ENCODE measurements at regions not wholly inside any gene's neighbourhood (a gene's known extent, or its start where the extent isn't known, plus 50 kb on each side); places are given as distances from the start of the nearest gene placed in this dataset.

DNA sequence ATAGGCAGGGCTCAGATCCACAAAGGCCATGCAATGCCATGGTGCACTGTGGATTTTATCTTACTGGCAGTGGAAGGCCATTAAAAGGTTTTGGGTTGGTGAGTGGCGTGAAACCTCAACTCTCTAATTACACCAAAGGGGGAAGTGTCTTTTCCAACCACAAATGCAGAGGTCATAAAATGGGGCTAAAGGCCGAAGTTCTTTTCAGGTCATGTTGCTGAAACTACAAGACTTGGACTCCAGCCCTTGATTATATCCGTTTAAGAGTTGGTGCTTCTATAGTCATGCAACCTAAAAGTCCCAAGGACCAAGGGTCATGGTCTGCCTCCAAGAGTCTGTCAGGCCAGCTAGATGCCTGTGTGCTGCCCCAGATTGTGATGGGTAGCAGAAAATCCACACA is 434.3 kb downstream of the RAB38 start:
- intact Hi-C loops (cut with micrococcal nuclease), result loop anchor here (1.0 kb wide), 1 partner anchor 15 kb away; no protein-coding TSS in a partner anchor
- ChIA-PET CTCF (interaction anchor here (1.3 kb wide), 1 partner anchor 18 kb away, joined by 7 read pairs; no protein-coding TSS in a partner anchor), POLR2A (no interaction called here)
- H3K4me3 Mint-ChIP-seq (ENCODE audit: unreplicated experiment), result no peak overlapping the region
- H3K9me3 Mint-ChIP-seq (ENCODE audit: unreplicated experiment), result no peaks in the 10 kb centered on the region
- no peak overlapping the region for H3K27ac Mint-ChIP-seq (ENCODE audit: low read depth, unreplicated experiment)
- TF ChIP-seq, protein P1, sequence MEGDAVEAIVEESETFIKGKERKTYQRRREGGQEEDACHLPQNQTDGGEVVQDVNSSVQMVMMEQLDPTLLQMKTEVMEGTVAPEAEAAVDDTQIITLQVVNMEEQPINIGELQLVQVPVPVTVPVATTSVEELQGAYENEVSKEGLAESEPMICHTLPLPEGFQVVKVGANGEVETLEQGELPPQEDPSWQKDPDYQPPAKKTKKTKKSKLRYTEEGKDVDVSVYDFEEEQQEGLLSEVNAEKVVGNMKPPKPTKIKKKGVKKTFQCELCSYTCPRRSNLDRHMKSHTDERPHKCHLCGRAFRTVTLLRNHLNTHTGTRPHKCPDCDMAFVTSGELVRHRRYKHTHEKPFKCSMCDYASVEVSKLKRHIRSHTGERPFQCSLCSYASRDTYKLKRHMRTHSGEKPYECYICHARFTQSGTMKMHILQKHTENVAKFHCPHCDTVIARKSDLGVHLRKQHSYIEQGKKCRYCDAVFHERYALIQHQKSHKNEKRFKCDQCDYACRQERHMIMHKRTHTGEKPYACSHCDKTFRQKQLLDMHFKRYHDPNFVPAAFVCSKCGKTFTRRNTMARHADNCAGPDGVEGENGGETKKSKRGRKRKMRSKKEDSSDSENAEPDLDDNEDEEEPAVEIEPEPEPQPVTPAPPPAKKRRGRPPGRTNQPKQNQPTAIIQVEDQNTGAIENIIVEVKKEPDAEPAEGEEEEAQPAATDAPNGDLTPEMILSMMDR (IDR thresholded peaks at IDR 0.05; ENCODE audit: unreplicated experiment), result no peak
- no TSS peak for BruUV-seq (replicated peaks)
- no peaks in the 10 kb centered on the region for H3K4me1 Mint-ChIP-seq (ENCODE audit: insufficient read depth, unreplicated experiment)
- no peaks in the 10 kb centered on the region for H3K36me3 Mint-ChIP-seq (ENCODE audit: insufficient read depth, unreplicated experiment)
- H3K27me3 Mint-ChIP-seq (ENCODE audit: insufficient read depth, unreplicated experiment), result peaks cover 17% of the 10 kb centered on the region
- no peak for DNase-seq (ENCODE audit: unreplicated experiment)

DNA sequence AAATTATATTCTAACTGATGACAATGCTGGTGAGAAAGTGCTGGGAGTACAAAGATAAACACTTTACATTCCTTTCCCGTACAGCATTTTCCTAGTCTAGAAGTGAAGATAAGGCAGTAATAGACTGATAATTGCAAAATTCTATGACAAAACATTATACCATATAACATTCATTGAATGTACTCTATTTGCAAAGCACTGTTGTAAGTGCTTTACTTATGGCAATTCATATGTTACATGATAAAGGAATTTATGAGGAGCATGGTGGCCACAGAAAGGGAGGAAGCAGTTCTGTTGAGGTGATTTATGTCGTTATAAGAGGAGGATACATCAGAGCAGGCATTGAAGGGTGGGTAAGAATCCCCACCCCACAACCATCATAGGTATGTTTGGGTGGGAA is 434.8 kb downstream of the RAB38 start:
- TF ChIP-seq, protein P1 (IDR thresholded peaks at IDR 0.05; ENCODE audit: unreplicated experiment), result no peak
- DNase-seq (ENCODE audit: unreplicated experiment), result no peak
- no TSS peak for BruUV-seq (replicated peaks)
- Mint-ChIP-seq H3K27ac (ENCODE audit: low read depth, unreplicated experiment) (no peak overlapping the region), H3K9me3 (ENCODE audit: unreplicated experiment) (no peaks in the 10 kb centered on the region), H3K4me3 (ENCODE audit: unreplicated experiment) (no peak overlapping the region), H3K4me1 (ENCODE audit: insufficient read depth, unreplicated experiment) (no peaks in the 10 kb centered on the region), H3K36me3 (ENCODE audit: insufficient read depth, unreplicated experiment) (no peaks in the 10 kb centered on the region), H3K27me3 (ENCODE audit: insufficient read depth, unreplicated experiment) (peaks cover 17% of the 10 kb centered on the region)
- ChIA-PET POLR2A (no interaction called here), CTCF (interaction anchor here (0.8 kb wide), 1 partner anchor 20 kb away, joined by 5 read pairs; no protein-coding TSS in a partner anchor)
- intact Hi-C loops (cut with micrococcal nuclease), result no loop called here

DNA sequence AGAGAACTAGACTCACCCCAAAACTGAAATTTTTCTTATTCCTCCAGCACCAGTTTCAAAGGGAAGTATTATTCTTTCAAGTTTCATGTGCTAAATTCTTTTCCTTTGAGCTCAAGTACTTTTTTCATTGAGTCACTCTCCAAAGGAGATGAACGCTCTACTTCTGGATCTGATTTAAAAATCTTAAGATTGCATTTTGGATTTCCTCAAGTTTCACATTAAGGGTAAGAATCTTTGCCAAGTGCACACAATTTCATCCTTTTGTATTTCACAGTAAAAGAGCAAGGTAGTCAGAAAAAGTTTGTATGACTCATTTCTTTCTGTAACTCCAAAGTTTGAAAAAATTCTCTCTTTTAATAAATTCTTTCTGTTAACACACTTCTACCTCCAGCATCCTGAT is 435.5 kb downstream of the RAB38 start:
- Mint-ChIP-seq H3K36me3 (ENCODE audit: insufficient read depth, unreplicated experiment) (no peaks in the 10 kb centered on the region), H3K27ac (ENCODE audit: low read depth, unreplicated experiment) (no peak overlapping the region), H3K9me3 (ENCODE audit: unreplicated experiment) (no peaks in the 10 kb centered on the region), H3K27me3 (ENCODE audit: insufficient read depth, unreplicated experiment) (peaks cover 20% of the 10 kb centered on the region), H3K4me3 (ENCODE audit: unreplicated experiment) (no peak overlapping the region), H3K4me1 (ENCODE audit: insufficient read depth, unreplicated experiment) (no peaks in the 10 kb centered on the region)
- intact Hi-C loops (cut with micrococcal nuclease), result no loop called here
- ChIA-PET POLR2A (no interaction called here), CTCF (interaction anchor here (0.6 to 0.8 kb wide), 2 partner anchors 17 to 19 kb away, joined by 3 to 5 read pairs; no protein-coding TSS in a partner anchor)
- TF ChIP-seq, protein P1 (IDR thresholded peaks at IDR 0.05; ENCODE audit: unreplicated experiment), result no peak
- DNase-seq (ENCODE audit: unreplicated experiment), result no peak
- no TSS peak for BruUV-seq (replicated peaks)

DNA sequence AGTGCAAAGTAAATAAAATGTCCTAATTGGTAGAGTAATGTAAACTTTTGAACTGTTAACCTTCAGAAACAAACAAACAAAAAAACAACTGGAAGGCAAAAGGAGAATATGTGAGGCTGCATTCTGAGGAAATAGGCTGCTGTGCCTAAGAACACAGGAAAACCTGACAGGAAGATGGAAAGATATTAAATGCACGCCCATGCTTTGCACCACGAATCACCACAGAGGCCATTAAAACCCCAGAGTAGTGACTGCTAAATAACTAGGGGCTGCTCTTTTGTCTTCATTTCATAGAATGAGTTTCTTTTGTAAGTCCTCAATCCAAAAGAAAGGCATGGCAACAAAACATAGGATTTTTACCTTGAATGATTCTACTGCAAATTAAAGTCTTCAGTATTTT is 436.0 kb downstream of the RAB38 start:
- no peaks in the 10 kb centered on the region for H3K9me3 Mint-ChIP-seq (ENCODE audit: unreplicated experiment)
- intact Hi-C loops (cut with micrococcal nuclease), result no loop called here
- DNase-seq (ENCODE audit: unreplicated experiment), result no peak

More for the DNA sequence above, 436.0 kb downstream of the RAB38 start:
- Mint-ChIP-seq H3K27ac (ENCODE audit: low read depth, unreplicated experiment) (no peak overlapping the region), H3K4me1 (ENCODE audit: insufficient read depth, unreplicated experiment) (no peaks in the 10 kb centered on the region), H3K27me3 (ENCODE audit: insufficient read depth, unreplicated experiment) (peaks cover 25% of the 10 kb centered on the region), H3K4me3 (ENCODE audit: unreplicated experiment) (no peak overlapping the region), H3K36me3 (ENCODE audit: insufficient read depth, unreplicated experiment) (no peaks in the 10 kb centered on the region)
- ChIA-PET CTCF (no interaction called here), POLR2A (no interaction called here)
- TF ChIP-seq, protein P1 (IDR thresholded peaks at IDR 0.05; ENCODE audit: unreplicated experiment), result no peak
- no TSS peak for BruUV-seq (replicated peaks)

All from MCF 10A (cell line).